ENCODE measurements at regions not wholly inside any gene's neighbourhood (a gene's known extent, or its start where the extent isn't known, plus 50 kb on each side); places are given as distances from the start of the nearest gene placed in this dataset.

GRCh38 chr2:192253692-192254091 lies 59.0 kb upstream of the TMEFF2 start:
- no peak for DNase-seq

- no peak for DNase-seq
These were observed 56.2 kb upstream of the TMEFF2 start for GRCh38 chr2:192250961-192251360.

- DNase-seq = no peak
These were observed 52.7 kb upstream of the TMEFF2 start for GRCh38 chr2:192247456-192247855.

DNA sequence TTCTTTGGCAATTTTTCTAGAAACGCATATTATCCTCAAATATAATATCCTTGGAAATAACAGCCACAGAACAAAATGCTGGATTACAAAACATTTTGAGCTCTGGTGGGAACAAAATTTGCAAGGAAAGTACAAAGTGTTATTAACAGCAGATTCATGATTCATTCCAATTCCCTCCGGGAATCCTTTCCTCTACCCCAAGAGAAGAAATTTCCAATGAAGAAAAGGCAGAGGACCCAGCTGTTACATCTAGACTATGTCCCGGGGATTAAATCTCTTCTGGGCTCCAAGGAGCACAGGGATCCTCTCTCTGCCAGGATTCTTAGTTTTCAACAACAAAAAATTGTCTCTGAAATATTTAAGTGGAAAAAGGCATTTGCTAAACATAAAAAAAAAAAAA lies 51.6 kb upstream of the TMEFF2 start:
- DNase-seq = no peak

- DNase-seq = no peak
These were observed 50.6 kb upstream of the TMEFF2 start for GRCh38 chr2:192245329-192245728.

Measured in activated CD8-positive, alpha-beta memory T cell treated with anti-CD3 and anti-CD28 coated beads for 24 hours (primary cell).